Activated B cell treated with CpG ODN at 0.5 μM for 24 hours (primary cell): ENCODE measurements at regions not wholly inside any gene's neighbourhood (a gene's known extent, or its start where the extent isn't known, plus 50 kb on each side); places are given as distances from the start of the nearest gene placed in this dataset.
"Not testable (repeated sequence)": the region's sequence is repeated elsewhere in the genome, so short reads cannot be mapped to it uniquely, and the experiment has no call there.

ENCODE experiments used
- ATAC-seq: fragments of 200-7000 bp; cut with Tn5 transposase; one replicate; pipeline ENCODE4 v1.10.0; 2021; ENCODE audit warnings: low read depth, mild to moderate bottlenecking, moderate library complexity
- CTCF ChIA-PET: fragments of 350-600 bp; sonication (Branson Sonifier 250); formaldehyde crosslinking; loops from one replicate; lab custom pipeline; 2021; ENCODE audit warnings: antibody characterized with exemption; lab: Charles Lee
- POLR2A ChIA-PET: fragments of 350-600 bp; sonication (Branson Sonifier 250); formaldehyde crosslinking; loops from one replicate; lab custom pipeline; 2021; ENCODE audit warnings: antibody characterized with exemption; lab: Charles Lee
- DNase-seq: peaks from one replicate; pipeline ENCODE4 v3.0.0; 2022
- H3K27ac Mint-ChIP-seq: one replicate; pipeline ENCODE4 v1.8.0; 2020; ENCODE audit warnings: mixed read lengths
- H3K27me3 Mint-ChIP-seq: one replicate; pipeline ENCODE4 v1.8.0; 2021; ENCODE audit warnings: mixed read lengths
- H3K36me3 Mint-ChIP-seq: one replicate; pipeline ENCODE4 v1.8.0; 2021; ENCODE audit warnings: low read depth, mixed read lengths
- H3K4me1 Mint-ChIP-seq: one replicate; pipeline ENCODE4 v1.8.0; 2021; ENCODE audit warnings: mixed read lengths
- H3K4me3 Mint-ChIP-seq: one replicate; pipeline ENCODE4 v1.8.0; 2020; ENCODE audit warnings: mild to moderate bottlenecking, mixed read lengths
- H3K9me3 Mint-ChIP-seq: one replicate; pipeline ENCODE4 v1.8.0; 2020; ENCODE audit warnings: mixed read lengths
- intact Hi-C: fragments of 100-400 bp; cut with micrococcal nuclease; formaldehyde crosslinking; loops from one replicate; pipeline ENCODE4 v1.15.1; 2024

GRCh38 chrY:24272852-24273251 lies 225.0 kb upstream of the CDY1B start:
- H3K9me3 Mint-ChIP-seq, POLR2A ChIA-PET: not testable (repeated sequence)

GRCh38 chrY:24270659-24271058 lies 222.8 kb upstream of the CDY1B start:
- CTCF ChIA-PET, DNase-seq, H3K27ac Mint-ChIP-seq, POLR2A ChIA-PET, H3K36me3 Mint-ChIP-seq, H3K4me1 Mint-ChIP-seq, H3K9me3 Mint-ChIP-seq, ATAC-seq, H3K4me3 Mint-ChIP-seq, H3K27me3 Mint-ChIP-seq, intact Hi-C loops: not testable (repeated sequence)

More at GRCh38 chrY:24272852-24273251, 225.0 kb upstream of the CDY1B start:
- DNase-seq, H3K27ac Mint-ChIP-seq, H3K4me3 Mint-ChIP-seq, CTCF ChIA-PET, ATAC-seq, H3K36me3 Mint-ChIP-seq, H3K4me1 Mint-ChIP-seq, H3K27me3 Mint-ChIP-seq, intact Hi-C loops: not testable (repeated sequence)

- CTCF ChIA-PET, H3K27ac Mint-ChIP-seq, POLR2A ChIA-PET, DNase-seq, H3K4me3 Mint-ChIP-seq, H3K4me1 Mint-ChIP-seq, H3K27me3 Mint-ChIP-seq, intact Hi-C loops, H3K36me3 Mint-ChIP-seq, H3K9me3 Mint-ChIP-seq: not testable (repeated sequence)
- ATAC-seq: peak; percentile 52
Measured at GRCh38 chrY:24262176-24262575, 214.4 kb upstream of the CDY1B start.

GRCh38 chrY:24261417-24261816 lies 213.6 kb upstream of the CDY1B start:
- POLR2A ChIA-PET, intact Hi-C loops, CTCF ChIA-PET, H3K4me1 Mint-ChIP-seq, ATAC-seq, H3K4me3 Mint-ChIP-seq, DNase-seq, H3K27me3 Mint-ChIP-seq, H3K9me3 Mint-ChIP-seq, H3K36me3 Mint-ChIP-seq, H3K27ac Mint-ChIP-seq: not testable (repeated sequence)

- H3K4me1 Mint-ChIP-seq, H3K9me3 Mint-ChIP-seq, H3K36me3 Mint-ChIP-seq, H3K27ac Mint-ChIP-seq, CTCF ChIA-PET, ATAC-seq, POLR2A ChIA-PET, H3K27me3 Mint-ChIP-seq, intact Hi-C loops, H3K4me3 Mint-ChIP-seq: not testable (repeated sequence)
- peak; percentile 0 for DNase-seq
Measured at GRCh38 chrY:24250218-24250860, 202.5 kb upstream of the CDY1B start.
